SU-DHL-6 (cell line): ENCODE measurements at regions not wholly inside any gene's neighbourhood (a gene's known extent, or its start where the extent isn't known, plus 50 kb on each side); places are given as distances from the start of the nearest gene placed in this dataset.

Source experiments
- H2AFZ ChIP-seq: fragments of 200-600 bp; sonication (generic); 2 replicates; pipeline ENCODE4 v1.6.1; 2014; ENCODE audit warnings: low read depth, mild to moderate bottlenecking, moderate library complexity, mixed read lengths, antibody characterized with exemption, low read length; ENCODE audit not compliant: severe bottlenecking
- H3F3A ChIP-seq: fragments of 200-600 bp; shearing (Covaris generic); 2 replicates; pipeline ENCODE4 v1.6.0; 2016; ENCODE audit warnings: antibody characterized with exemption, mild to moderate bottlenecking; ENCODE audit not compliant: insufficient read depth
- H3K27ac ChIP-seq: fragments of 200-600 bp; sonication (generic); 2 replicates; pipeline ENCODE4 v1.5.1; 2016; ENCODE audit warnings: low read depth, mild to moderate bottlenecking, low read length, moderate library complexity, mixed read lengths
- H3K27me3 ChIP-seq: fragments of 200-600 bp; sonication (generic), shearing (Covaris generic); 2 replicates; pipeline ENCODE4 v1.6.0; 2014; ENCODE audit warnings: mild to moderate bottlenecking, low read length
- H3K36me3 ChIP-seq: fragments of 200-600 bp; sonication (generic); 2 replicates; pipeline ENCODE4 v1.6.1; 2014; ENCODE audit warnings: mild to moderate bottlenecking, low read length, mixed read lengths
- H3K4me2 ChIP-seq: fragments of 300-600, 200-600 bp; shearing (Covaris generic), sonication (generic); 2 replicates; pipeline ENCODE4 v1.6.0; 2014; ENCODE audit warnings: low read length, low read depth, mild to moderate bottlenecking; ENCODE audit not compliant: poor library complexity, severe bottlenecking
- H3K4me3 ChIP-seq: fragments of 200-600 bp; sonication (generic); 2 replicates; pipeline ENCODE4 v1.5.1; 2014; ENCODE audit warnings: antibody characterized with exemption, low read length, mild to moderate bottlenecking, mixed read lengths; ENCODE audit not compliant: insufficient read depth, poor library complexity, severe bottlenecking
- H3K79me2 ChIP-seq: fragments of 200-600 bp; sonication (generic); 2 replicates; pipeline ENCODE4 v1.6.1; 2014; ENCODE audit warnings: mild to moderate bottlenecking, low read length, moderate library complexity; ENCODE audit not compliant: insufficient read depth
- H3K9ac ChIP-seq: fragments of 200-600 bp; sonication (generic); 2 replicates; pipeline ENCODE4 v1.7.0; 2014; ENCODE audit warnings: mild to moderate bottlenecking, low read length
- H3K9me2 ChIP-seq: fragments of 200-600 bp; sonication (generic); replicated peaks from 2 replicates; pipeline ENCODE4 v1.6.1; 2014; ENCODE audit warnings: low read length; ENCODE audit not compliant: insufficient read depth
- H3K9me3 ChIP-seq: fragments of 200-600 bp; sonication (generic); 2 replicates; pipeline ENCODE4 v1.6.1; 2014; ENCODE audit warnings: low read length, mixed read lengths; ENCODE audit not compliant: insufficient read depth
- H4K20me1 ChIP-seq: fragments of 200-600 bp; sonication (generic); 2 replicates; pipeline ENCODE4 v1.6.1; 2014; ENCODE audit warnings: low read depth, mild to moderate bottlenecking, antibody characterized with exemption, low read length, moderate library complexity, mixed read lengths
- CTCF ChIP-seq: fragments of 200-600 bp; sonication (generic); IDR thresholded peaks from one replicate; pipeline ENCODE4 v1.5.1; 2017; ENCODE audit warnings: antibody characterized with exemption, mild to moderate bottlenecking, low read length, moderate library complexity; ENCODE audit not compliant: insufficient read depth, poor library complexity, severe bottlenecking
- EZH2phosphoT487 ChIP-seq: fragments of 200-600 bp; sonication (generic), shearing (Covaris generic); conservative IDR thresholded peaks from 2 replicates; pipeline ENCODE4 v1.6.1; 2018; ENCODE audit warnings: mild to moderate bottlenecking, antibody characterized with exemption, low read length, moderate library complexity, mixed read lengths

DNA sequence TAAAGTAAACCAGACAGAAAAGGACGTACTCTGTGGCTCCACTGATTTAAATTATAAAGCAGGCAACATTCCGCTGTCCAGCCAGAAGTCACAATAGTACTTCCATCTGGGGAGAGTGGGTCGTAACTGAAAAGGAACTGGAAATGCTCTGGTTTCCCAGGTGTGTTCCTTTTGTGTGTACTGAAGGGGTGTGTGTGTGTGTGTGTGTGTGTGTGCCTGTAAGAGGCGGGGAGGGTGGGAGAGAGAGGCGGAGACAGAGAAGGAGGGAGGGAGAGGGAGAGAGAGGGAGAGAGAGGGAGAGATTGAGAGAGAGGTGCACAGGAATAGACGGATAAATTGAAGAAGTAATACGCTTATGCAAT, 178.4 kb upstream of the ZNF184 start:
- no peaks in the 10 kb centered on the region for H3K9me2 ChIP-seq
- no peaks in the 10 kb centered on the region for H3K79me2 ChIP-seq
- no peak overlapping the region for H3K4me2 ChIP-seq
- no peak overlapping the region for H2AFZ ChIP-seq
- 0 out of 2 replicates have a peak, but pooled peaks cover 4% of the 10 kb centered on the region for H3K9me3 ChIP-seq
- H3K4me3 ChIP-seq = no peak overlapping the region
- no peak overlapping the region for H3K9ac ChIP-seq
- H3F3A ChIP-seq = no peaks in the 10 kb centered on the region
- no peaks in the 10 kb centered on the region for H3K36me3 ChIP-seq
- no peaks in the 10 kb centered on the region for H4K20me1 ChIP-seq
- TF ChIP-seq EZH2phosphoT487 (no peak), CTCF (no peak)
- 0 out of 2 replicates have a peak, but pooled peaks cover 4% of the 10 kb centered on the region for H3K27me3 ChIP-seq
- no peak overlapping the region for H3K27ac ChIP-seq

- Histone ChIP-seq H3K36me3 (no peaks in the 10 kb centered on the region), H3K9ac (no peak overlapping the region), H2AFZ (no peak overlapping the region), H3F3A (no peaks in the 10 kb centered on the region), H3K9me2 (no peaks in the 10 kb centered on the region), H3K4me3 (no peak overlapping the region), H3K27ac (no peak overlapping the region), H3K27me3 (0 out of 2 replicates have a peak, but pooled peaks cover 4% of the 10 kb centered on the region), H4K20me1 (no peaks in the 10 kb centered on the region), H3K79me2 (no peaks in the 10 kb centered on the region), H3K9me3 (0 out of 2 replicates have a peak, but pooled peaks cover 4% of the 10 kb centered on the region), H3K4me2 (no peak overlapping the region)
- TF ChIP-seq EZH2phosphoT487 = no peak
- no peak for TF ChIP-seq CTCF
Observed at GRCh38 chr6:27650620-27651370, 177.9 kb upstream of the ZNF184 start.

GRCh38 chr6:27644528-27644927, 171.6 kb upstream of the ZNF184 start:
- no peaks in the 10 kb centered on the region for H3K27me3 ChIP-seq
- no peak overlapping the region for H2AFZ ChIP-seq
- TF ChIP-seq CTCF (no peak), EZH2phosphoT487 (no peak)
- no peaks in the 10 kb centered on the region for H3K36me3 ChIP-seq
- no peak overlapping the region for H3K9ac ChIP-seq
- no peaks in the 10 kb centered on the region for H3K79me2 ChIP-seq
- H3K4me2 ChIP-seq = no peak overlapping the region
- H3K9me2 ChIP-seq = no peaks in the 10 kb centered on the region
- H3K27ac ChIP-seq = no peak overlapping the region
- H3K4me3 ChIP-seq = no peak overlapping the region
- H3F3A ChIP-seq = no peaks in the 10 kb centered on the region
- H3K9me3 ChIP-seq = peaks cover 6% of the 10 kb centered on the region; the same call in 1 of the 2 replicates
- H4K20me1 ChIP-seq = no peaks in the 10 kb centered on the region
